OCI-LY1 (cell line): ENCODE measurements at regions not wholly inside any gene's neighbourhood (a gene's known extent, or its start where the extent isn't known, plus 50 kb on each side); places are given as distances from the start of the nearest gene placed in this dataset.

ENCODE experiments used
- EZH2 ChIP-seq: fragments of 200-600 bp; sonication (generic), shearing (Covaris generic); IDR thresholded peaks from 2 replicates; pipeline ENCODE4 v1.8.0; 2017; ENCODE audit warnings: borderline replicate concordance, mixed run types, mild to moderate bottlenecking, antibody characterized with exemption, low read length, moderate library complexity, mixed read lengths
- TF ChIP-seq, protein P1 (sequence below): fragments of 200-600 bp; sonication (generic), shearing (Covaris generic); IDR thresholded peaks from 2 replicates; pipeline ENCODE4 v1.5.1; 2017; ENCODE audit warnings: mild to moderate bottlenecking, antibody characterized with exemption, low read length, moderate library complexity, mixed read lengths

DNA sequence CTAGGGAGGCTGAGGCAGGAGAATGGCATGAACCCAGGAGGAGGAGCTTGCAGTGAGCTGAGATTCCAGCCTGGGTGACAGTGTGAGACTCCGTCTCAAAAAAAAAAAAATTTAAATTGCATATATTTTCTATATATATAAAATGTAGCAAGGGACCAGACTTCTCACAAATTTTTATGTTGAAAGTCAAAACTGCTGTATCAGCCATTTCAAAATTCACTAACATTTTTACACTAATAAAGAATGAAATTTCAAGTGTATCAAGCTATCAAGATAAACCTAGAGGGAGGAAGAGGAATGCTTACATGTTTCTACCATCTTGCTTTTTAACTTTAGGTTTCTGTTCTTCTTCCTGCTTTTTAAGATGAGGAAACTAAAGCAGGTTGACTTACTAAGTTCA, 464.0 kb downstream of the KCNJ3 start:
- TF ChIP-seq, protein P1, sequence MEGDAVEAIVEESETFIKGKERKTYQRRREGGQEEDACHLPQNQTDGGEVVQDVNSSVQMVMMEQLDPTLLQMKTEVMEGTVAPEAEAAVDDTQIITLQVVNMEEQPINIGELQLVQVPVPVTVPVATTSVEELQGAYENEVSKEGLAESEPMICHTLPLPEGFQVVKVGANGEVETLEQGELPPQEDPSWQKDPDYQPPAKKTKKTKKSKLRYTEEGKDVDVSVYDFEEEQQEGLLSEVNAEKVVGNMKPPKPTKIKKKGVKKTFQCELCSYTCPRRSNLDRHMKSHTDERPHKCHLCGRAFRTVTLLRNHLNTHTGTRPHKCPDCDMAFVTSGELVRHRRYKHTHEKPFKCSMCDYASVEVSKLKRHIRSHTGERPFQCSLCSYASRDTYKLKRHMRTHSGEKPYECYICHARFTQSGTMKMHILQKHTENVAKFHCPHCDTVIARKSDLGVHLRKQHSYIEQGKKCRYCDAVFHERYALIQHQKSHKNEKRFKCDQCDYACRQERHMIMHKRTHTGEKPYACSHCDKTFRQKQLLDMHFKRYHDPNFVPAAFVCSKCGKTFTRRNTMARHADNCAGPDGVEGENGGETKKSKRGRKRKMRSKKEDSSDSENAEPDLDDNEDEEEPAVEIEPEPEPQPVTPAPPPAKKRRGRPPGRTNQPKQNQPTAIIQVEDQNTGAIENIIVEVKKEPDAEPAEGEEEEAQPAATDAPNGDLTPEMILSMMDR: no peak
- TF ChIP-seq EZH2: no peak
